ENCODE measurements at regions not wholly inside any gene's neighbourhood (a gene's known extent, or its start where the extent isn't known, plus 50 kb on each side); places are given as distances from the start of the nearest gene placed in this dataset.

- no peak for DNase-seq (ENCODE audit: low read depth in 2 of 2)
Measured at GRCh38 chr9:16335788-16336580, 534.5 kb downstream of the BNC2 start.

GRCh38 chr9:16336833-16337232 lies 533.6 kb downstream of the BNC2 start:
- no peak for DNase-seq (ENCODE audit: low read depth in 2 of 2)

- DNase-seq (ENCODE audit: low read depth in 2 of 2): no peak
Measured at GRCh38 chr9:16337322-16338029, 533.0 kb downstream of the BNC2 start.

- DNase-seq (ENCODE audit: low read depth in 2 of 2): no peak
Measured at GRCh38 chr9:16341177-16341576, 529.3 kb downstream of the BNC2 start.

GRCh38 chr9:16342246-16343020 lies 528.0 kb downstream of the BNC2 start:
- DNase-seq (ENCODE audit: low read depth in 2 of 2): no peak

GRCh38 chr9:16343249-16344237 lies 526.9 kb downstream of the BNC2 start:
- DNase-seq (ENCODE audit: low read depth in 2 of 2): no peak

- DNase-seq (ENCODE audit: low read depth in 2 of 2): no peak
Measured at GRCh38 chr9:16344343-16344742, 526.1 kb downstream of the BNC2 start.

GRCh38 chr9:16345902-16346301 lies 524.6 kb downstream of the BNC2 start:
- DNase-seq (ENCODE audit: low read depth in 2 of 2): no peak

GRCh38 chr9:16347886-16348285 lies 522.6 kb downstream of the BNC2 start:
- no peak for DNase-seq (ENCODE audit: low read depth in 2 of 2)

- DNase-seq (ENCODE audit: low read depth in 2 of 2): no peak
Measured at GRCh38 chr9:16348531-16348930, 521.9 kb downstream of the BNC2 start.

GRCh38 chr9:16352251-16352650 lies 518.2 kb downstream of the BNC2 start:
- DNase-seq (ENCODE audit: low read depth in 2 of 2): no peak

GRCh38 chr9:16352791-16353401 lies 517.6 kb downstream of the BNC2 start:
- no peak for DNase-seq (ENCODE audit: low read depth in 2 of 2)

GRCh38 chr9:16356196-16356765 lies 514.2 kb downstream of the BNC2 start:
- no peak for DNase-seq (ENCODE audit: low read depth in 2 of 2)

- DNase-seq (ENCODE audit: low read depth in 2 of 2): no peak
Measured at GRCh38 chr9:16357828-16358227, 512.6 kb downstream of the BNC2 start.

- no peak for DNase-seq (ENCODE audit: low read depth in 2 of 2)
Measured at GRCh38 chr9:16358751-16359150, 511.7 kb downstream of the BNC2 start.

Data from stimulated activated CD8-positive, alpha-beta memory T cell treated with anti-CD3 and anti-CD28 coated beads, Interleukin-2, amount 100 ng/mL, for 1 hour (primary cell).